Spleen (tissue), 7 donors: ENCODE measurements at regions not wholly inside any gene's neighbourhood (a gene's known extent, or its start where the extent isn't known, plus 50 kb on each side); places are given as distances from the start of the nearest gene placed in this dataset.

Experiments used
- POLR2A ChIP-seq, 3 donors: fragments of 450-650 bp; IDR thresholded peaks; one replicate each; pipeline ENCODE4 v1.5.1; 2017; ENCODE audit warnings: antibody characterized with exemption in 3 of 3, mild to moderate bottlenecking in 1 of 3
- POLR2AphosphoS5 ChIP-seq, 3 donors: sonication (generic); formaldehyde crosslinking; IDR thresholded peaks; one replicate each; pipeline ENCODE4 v1.5.1; 2017; ENCODE audit warnings: antibody characterized with exemption in 3 of 3
- TF ChIP-seq, protein P1 (sequence below), 11 experiments: fragments of 200-600 bp in 7 of 11; fragments of 450-650 bp in 4 of 11; sonication (generic) in 4 of 11; IDR thresholded peaks in 8 of 11; conservative IDR thresholded peaks in 3 of 11; 1 replicate in 7 of 11; 2 replicates in 4 of 11; pipeline versions ENCODE4 v1.4.0 to v1.8.0; 2016 to 2021; ENCODE audit warnings: antibody characterized with exemption in 11 of 11, inconsistent platforms in 4 of 11, mild to moderate bottlenecking in 1 of 11
- donor health status: DM: no; HTN: no; CAD: no; lungs with moderate emphysema.
- donor health status: DM: no; HTN: no; CAD: no.
- donor health status: DM: no; HTN: no; CAD: no.

DNA sequence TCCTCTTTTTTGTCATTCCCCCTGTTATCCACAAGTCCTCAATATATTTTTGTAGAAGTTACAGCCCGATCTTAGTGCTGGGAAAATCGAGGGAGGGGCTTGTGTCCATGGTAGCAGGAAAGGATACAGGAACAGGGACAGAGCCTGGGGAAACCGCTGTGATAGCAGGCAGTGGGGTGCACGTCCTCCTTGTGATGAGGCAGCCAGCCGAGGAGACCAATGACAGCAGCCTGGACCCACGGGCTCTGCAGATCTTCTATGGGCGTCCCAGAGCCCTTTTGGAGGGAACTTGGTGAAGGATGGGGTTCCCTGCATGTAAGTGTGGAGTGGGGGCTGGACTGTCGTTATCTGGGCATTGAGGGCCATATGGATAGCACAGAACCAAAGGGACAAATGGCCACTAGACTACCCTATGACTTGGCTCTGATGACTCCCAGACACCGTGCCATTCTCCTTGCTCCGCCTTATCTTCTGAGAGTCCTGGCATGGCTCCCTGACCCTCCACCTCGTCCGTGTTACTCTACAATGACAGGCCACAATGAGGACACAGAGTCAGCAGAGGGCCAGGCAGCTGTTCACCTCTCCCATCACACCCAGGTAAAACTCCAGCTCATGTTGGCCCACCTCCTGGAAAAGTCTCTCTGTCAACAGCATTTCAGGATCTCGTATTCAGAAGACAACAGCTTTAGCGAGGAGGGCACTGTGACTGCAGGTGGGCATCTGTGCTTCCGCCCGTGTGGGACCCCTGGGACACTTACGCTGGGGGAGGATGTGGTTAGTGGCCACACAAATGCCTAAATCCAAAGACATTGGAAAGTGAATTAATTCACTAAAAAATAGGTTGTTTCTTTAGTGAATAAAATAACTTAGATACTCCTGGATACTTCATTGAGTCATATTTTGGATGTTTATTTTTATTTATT is 100.1 kb downstream of the VAPA start:
- TF ChIP-seq, protein P1, sequence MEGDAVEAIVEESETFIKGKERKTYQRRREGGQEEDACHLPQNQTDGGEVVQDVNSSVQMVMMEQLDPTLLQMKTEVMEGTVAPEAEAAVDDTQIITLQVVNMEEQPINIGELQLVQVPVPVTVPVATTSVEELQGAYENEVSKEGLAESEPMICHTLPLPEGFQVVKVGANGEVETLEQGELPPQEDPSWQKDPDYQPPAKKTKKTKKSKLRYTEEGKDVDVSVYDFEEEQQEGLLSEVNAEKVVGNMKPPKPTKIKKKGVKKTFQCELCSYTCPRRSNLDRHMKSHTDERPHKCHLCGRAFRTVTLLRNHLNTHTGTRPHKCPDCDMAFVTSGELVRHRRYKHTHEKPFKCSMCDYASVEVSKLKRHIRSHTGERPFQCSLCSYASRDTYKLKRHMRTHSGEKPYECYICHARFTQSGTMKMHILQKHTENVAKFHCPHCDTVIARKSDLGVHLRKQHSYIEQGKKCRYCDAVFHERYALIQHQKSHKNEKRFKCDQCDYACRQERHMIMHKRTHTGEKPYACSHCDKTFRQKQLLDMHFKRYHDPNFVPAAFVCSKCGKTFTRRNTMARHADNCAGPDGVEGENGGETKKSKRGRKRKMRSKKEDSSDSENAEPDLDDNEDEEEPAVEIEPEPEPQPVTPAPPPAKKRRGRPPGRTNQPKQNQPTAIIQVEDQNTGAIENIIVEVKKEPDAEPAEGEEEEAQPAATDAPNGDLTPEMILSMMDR (IDR thresholded peaks at IDR 0.05 in 8 of 11, conservative IDR thresholded peaks at IDR 0.05 in 3 of 11), result no peak
- no peak for TF ChIP-seq POLR2A (IDR thresholded peaks at IDR 0.05)
- no peak for TF ChIP-seq POLR2AphosphoS5 (IDR thresholded peaks at IDR 0.05)
